GM12891 (cell line): ENCODE measurements at regions not wholly inside any gene's neighbourhood (a gene's known extent, or its start where the extent isn't known, plus 50 kb on each side); places are given as distances from the start of the nearest gene placed in this dataset.

Experiments
- PAX5 ChIP-seq: IDR thresholded peaks from 2 replicates; pipeline ENCODE4 v1.6.1; 2011; ENCODE audit warnings: low read length, moderate library complexity, mild to moderate bottlenecking; ENCODE audit not compliant: insufficient read depth, severe bottlenecking
- POLR2A ChIP-seq: IDR thresholded peaks from 2 replicates; pipeline ENCODE4 v1.6.1; 2011; ENCODE audit warnings: low read depth, low read length, control low read depth
- POLR2AphosphoS5 ChIP-seq: IDR thresholded peaks from 2 replicates; pipeline ENCODE4 v1.6.1; 2011; ENCODE audit warnings: low read depth, low read length, control low read depth
- POU2F2 ChIP-seq: IDR thresholded peaks from 2 replicates; pipeline ENCODE4 v1.6.1; 2011; ENCODE audit warnings: low read depth, mild to moderate bottlenecking, control low read depth, low read length, moderate library complexity
- SPI1 ChIP-seq: IDR thresholded peaks from 2 replicates; pipeline ENCODE4 v1.6.1; 2011; ENCODE audit warnings: low read depth, low read length, control low read depth
- TAF1 ChIP-seq: IDR thresholded peaks from 2 replicates; pipeline ENCODE4 v1.6.1; 2011; ENCODE audit warnings: low read depth, low read length, control low read depth

GRCh38 chr11:81207421-81208054, 1526.1 kb downstream of the FAM181B start:
- TF ChIP-seq POLR2AphosphoS5: no peak
- TF ChIP-seq POLR2A: no peak
- TF ChIP-seq SPI1: no peak
- TF ChIP-seq TAF1: no peak
- TF ChIP-seq PAX5: no peak
- TF ChIP-seq POU2F2: no peak
